Fibroblast of mammary gland (primary cell): ENCODE measurements at regions not wholly inside any gene's neighbourhood (a gene's known extent, or its start where the extent isn't known, plus 50 kb on each side); places are given as distances from the start of the nearest gene placed in this dataset.

ENCODE experiments used
- DNase-seq: peaks from one replicate; pipeline ENCODE4 v3.0.0-alpha.2; 2010; ENCODE audit warnings: low read depth
- H3K4me3 ChIP-seq: 2 replicates; pipeline ENCODE4 v1.5.1; 2011; ENCODE audit warnings: low read depth, mild to moderate bottlenecking, low read length, moderate library complexity; ENCODE audit not compliant: control insufficient read depth
- CTCF ChIP-seq: conservative IDR thresholded peaks from 2 replicates; pipeline ENCODE4 v1.5.1; 2011; ENCODE audit warnings: low read depth, low read length, inconsistent platforms; ENCODE audit not compliant: control insufficient read depth, insufficient read depth

GRCh38 chr20:24742989-24743388, 206.1 kb upstream of the CST7 start:
- no peak for TF ChIP-seq CTCF
- DNase-seq: no peak
- H3K4me3 ChIP-seq: no peak overlapping the region

GRCh38 chr20:24743641-24744040, 205.4 kb upstream of the CST7 start:
- no peak overlapping the region for H3K4me3 ChIP-seq
- TF ChIP-seq CTCF: no peak

GRCh38 chr20:24744747-24745146, 204.3 kb upstream of the CST7 start:
- TF ChIP-seq CTCF: no peak
- DNase-seq: no peak
- H3K4me3 ChIP-seq: no peak overlapping the region

More at GRCh38 chr20:24743641-24744040, 205.4 kb upstream of the CST7 start:
- DNase-seq: no peak

GRCh38 chr20:24745206-24745605, 203.9 kb upstream of the CST7 start:
- H3K4me3 ChIP-seq: no peak overlapping the region
- TF ChIP-seq CTCF: no peak
- no peak for DNase-seq

- H3K4me3 ChIP-seq: no peak overlapping the region
- TF ChIP-seq CTCF: no peak
- no peak for DNase-seq
Observed at GRCh38 chr20:24745617-24746350, 203.3 kb upstream of the CST7 start.

GRCh38 chr20:24746351-24746685, 202.8 kb upstream of the CST7 start:
- DNase-seq: no peak
- TF ChIP-seq CTCF: no peak
- no peak overlapping the region for H3K4me3 ChIP-seq

- no peak for DNase-seq
- TF ChIP-seq CTCF: no peak
Observed at GRCh38 chr20:24747010-24747712, 201.9 kb upstream of the CST7 start.

More at GRCh38 chr20:24747010-24747712, 201.9 kb upstream of the CST7 start:
- H3K4me3 ChIP-seq: no peak overlapping the region
